GM18511 (cell line): ENCODE measurements at regions not wholly inside any gene's neighbourhood (a gene's known extent, or its start where the extent isn't known, plus 50 kb on each side); places are given as distances from the start of the nearest gene placed in this dataset.

Source experiments
- ATAC-seq: cut with Tn5 transposase; IDR thresholded peaks from one replicate; pipeline ENCODE4 v1.9.1; 2021; ENCODE audit warnings: mild to moderate bottlenecking, moderate library complexity; ENCODE audit not compliant: unreplicated experiment

DNA sequence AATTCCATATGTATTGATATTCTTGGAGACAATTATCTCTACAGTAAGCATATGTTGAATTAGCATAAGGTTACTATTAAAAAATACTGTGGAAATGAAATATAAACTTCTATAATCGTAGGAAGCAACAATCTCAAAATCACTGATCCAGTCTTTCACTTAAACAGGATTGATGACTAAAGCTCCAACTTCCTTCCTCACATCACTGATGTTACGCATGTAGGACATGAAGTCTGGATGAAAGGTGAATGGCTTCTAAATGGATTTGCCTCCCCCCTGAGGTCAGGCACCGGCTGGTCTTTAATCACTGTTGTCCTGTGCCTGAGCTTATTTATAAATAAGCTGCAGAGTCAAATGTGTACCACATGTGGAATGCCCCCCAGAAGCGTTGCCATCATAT lies 157.1 kb upstream of the NFIB start:
- no peak for ATAC-seq

DNA sequence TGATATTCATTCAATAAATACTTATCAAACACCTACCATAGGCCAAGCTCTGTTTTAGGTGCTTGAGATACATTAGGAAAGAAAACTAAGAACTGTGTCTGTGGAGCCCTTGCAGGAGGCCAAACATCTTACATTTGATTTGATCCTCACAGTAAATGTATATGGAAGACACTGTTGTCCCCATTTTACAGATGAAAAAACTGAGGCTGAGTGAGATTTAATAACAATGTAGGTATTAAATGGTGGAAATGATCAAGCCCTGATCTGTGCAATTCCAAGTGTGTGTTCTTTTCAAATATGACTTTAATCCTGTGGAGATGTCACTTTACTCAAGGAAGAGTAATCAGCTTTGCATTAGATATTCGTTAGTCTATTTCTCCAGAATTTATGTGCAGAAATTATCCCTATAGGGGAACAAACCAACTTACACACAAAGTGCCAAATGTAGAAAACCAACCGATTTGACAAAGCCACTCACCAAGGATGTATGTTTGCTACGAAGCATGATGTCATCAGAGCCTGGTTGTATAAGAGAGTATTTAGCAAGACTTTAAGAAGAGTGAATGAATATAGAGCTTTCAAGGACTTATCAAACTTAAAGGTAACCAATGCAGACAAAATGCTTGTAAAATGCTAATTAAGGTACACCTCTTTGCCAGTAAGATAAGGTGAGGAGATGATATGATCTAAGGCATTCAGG lies 153.9 kb upstream of the NFIB start:
- no peak for ATAC-seq

DNA sequence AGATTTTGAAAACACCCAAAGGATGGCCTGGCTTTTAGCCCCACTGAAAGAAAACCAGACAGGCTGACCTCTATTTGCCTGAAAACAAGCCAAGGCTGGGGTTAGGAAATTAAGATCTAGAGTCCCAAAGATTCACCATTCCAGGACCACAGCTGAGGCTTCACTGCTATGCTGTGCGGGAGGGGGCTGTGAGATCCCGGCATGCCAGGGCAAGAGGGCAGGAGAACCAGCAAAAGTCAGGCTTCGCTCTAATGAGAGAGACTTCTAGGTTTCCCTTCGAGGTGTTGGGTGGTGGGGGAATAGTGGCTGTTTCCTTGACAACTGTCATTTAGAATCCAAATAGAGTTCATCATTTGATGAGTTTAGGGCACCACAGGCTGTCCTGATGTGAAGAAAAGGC lies 152.9 kb upstream of the NFIB start:
- no peak for ATAC-seq

DNA sequence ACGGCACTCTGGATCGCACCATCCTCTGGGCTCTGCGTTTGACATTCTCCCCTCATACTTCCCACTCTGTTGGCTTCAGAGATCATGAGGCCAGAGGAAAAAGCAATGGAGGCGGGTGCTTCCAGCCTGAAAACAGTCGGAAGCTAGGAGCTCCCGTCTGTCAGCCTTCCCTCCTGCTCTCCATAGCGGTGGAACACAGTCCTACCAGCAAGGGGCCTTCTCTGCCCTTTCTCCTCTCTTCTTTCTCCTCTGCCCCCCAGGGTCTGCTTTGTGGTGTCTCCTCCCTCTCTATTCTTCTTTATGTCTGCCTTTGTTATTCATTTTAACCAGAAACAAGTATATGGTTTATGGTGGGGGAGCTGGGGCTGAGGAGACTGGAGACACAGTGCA lies 152.5 kb upstream of the NFIB start:
- ATAC-seq, result no peak

DNA sequence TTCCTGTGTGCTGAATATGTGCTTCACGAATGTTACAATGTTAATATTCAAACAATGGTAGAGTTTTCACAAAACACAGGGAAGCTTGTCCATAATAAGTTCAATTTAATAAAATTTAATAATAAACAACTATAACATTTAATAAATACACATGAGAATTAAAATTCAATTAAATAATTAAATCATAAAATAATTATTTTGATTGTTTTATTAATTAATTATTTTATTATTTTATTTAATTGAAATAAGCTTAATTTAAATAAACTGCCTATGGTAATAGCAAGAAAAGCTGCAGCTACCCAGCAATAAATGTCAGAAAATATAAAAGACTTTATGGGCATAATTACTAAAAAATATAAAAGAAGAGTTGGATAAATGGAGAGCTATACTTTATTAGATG lies 149.0 kb upstream of the NFIB start:
- ATAC-seq, result no peak

DNA sequence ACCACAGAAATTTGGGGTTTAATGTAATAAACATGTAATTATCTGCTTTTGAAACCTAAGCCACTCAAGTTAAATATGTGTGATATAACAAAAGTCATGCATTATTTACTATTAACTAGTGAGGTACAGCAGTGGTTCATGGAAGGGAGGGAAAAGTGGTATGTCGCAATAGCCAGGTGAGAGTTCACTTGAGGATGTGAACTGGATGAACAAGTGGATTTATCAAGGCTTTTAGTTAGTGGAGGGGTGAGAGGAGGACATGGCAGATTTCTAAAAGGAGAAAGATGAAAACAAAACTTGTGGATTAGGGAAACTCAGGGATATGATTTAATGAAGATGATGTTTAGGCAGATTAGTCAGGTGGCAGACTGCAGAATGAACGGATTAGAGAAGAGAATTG lies 141.3 kb upstream of the NFIB start:
- no peak for ATAC-seq

DNA sequence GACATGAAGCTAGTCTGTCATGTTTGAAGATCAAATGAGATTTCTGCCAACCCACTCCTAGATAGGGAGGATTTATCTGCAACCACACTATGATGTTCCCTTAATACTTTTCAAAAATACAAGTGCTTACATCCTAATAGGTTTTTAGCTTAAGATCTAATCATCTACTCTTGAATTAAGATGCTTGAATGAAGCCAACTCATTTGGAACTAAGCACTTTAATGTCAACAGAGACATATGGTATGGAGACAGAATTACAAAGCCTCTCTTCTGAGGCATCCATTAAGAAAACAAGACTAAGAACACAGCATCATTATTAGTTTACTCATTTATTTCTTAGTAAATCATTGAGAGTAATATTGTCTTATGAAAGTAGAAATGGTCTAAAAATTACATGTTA lies 139.3 kb upstream of the NFIB start:
- ATAC-seq, result no peak

DNA sequence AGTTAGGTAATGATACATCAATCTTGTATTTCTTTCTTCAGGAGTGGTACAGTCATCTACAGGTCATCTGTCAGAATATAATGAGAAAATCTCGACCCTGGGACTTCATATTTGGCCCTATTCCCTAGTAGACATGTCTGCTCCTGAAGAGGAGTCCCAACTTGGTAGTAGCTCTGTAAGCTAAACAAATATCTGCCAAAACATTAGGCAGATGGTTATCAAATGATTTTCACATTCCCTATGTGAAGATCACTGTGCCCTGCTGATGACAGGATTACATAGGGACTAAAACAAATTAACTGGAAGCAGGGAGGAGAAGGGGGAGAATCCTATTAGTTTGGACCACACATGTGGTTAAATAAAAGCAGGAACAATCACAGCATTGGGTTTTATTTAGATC lies 138.6 kb upstream of the NFIB start:
- no peak for ATAC-seq

DNA sequence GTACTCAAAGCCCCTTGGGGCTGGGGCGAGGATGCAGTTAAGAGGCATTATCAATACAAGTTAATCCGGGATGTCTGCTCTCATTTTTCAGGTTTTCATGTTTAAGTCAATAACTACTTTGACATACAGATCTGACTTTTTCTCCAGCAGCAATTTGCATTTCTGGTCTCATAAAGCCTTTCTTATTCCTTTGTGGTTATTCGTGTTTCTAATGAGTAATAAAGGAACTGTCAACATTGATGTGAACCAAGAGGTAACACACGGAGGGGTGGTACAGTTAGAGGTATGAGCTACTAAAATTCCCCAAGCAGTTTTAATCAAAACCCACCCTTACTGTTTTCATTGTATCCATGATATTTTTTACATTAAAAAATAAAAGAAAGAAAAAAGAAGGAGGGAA lies 138.0 kb upstream of the NFIB start:
- peak; percentile 95 for ATAC-seq

DNA sequence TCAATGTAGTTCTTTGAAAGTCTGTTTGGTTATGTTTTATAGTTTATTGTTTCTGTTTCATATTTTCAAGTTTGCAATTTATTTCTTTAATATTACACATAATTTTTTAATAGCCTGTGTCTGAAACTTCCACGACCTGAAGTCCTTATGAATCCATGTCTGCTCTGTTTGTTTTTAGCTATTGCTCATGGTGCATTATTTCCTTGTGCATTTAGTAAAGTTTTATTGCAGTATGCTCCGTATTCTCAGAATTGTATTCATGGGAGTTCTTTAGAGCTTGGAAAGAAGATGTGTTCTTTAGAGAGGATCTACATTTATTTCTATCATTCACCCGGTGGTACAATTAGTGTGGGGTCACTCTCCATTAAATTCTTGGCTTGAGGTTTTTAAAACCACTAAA lies 133.2 kb upstream of the NFIB start:
- no peak for ATAC-seq

DNA sequence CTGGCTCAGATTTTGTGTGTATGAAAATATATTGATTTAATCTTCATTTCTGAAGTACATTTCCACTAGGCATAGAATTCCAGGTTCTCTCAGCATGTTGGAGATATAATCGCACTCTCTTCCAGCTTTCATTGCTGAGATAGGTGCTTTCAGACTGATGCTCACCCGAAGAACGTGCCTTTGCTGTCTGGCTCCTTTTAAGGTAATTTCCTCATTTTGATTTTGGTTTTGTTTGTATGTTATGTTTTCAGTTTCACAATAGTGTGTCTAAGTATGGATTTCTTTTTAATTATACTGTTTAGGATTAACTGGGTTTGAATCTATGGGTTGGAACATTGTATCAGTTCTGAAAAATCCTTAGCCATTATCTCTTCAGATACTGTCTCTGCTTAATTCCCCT lies 132.0 kb upstream of the NFIB start:
- ATAC-seq, result no peak

DNA sequence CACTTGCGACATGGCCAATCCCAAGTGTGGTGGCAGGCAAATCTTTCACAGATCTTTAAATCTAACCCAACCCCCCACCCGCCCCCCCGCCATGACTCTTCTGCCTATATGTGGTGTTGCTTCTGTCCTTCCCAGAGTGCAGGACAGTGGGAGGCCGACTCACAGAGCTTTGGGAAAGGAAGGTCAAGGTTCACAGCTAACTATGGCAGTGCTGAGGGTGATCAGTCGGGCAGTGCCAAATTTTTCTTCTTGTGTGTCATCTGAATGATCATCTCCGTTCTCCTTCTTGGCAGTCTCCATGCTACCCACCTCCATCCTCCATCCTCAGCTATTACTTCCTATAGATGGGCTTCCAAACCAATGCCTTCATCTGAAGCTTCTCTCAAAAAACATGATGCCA lies 129.0 kb upstream of the NFIB start:
- no peak for ATAC-seq

DNA sequence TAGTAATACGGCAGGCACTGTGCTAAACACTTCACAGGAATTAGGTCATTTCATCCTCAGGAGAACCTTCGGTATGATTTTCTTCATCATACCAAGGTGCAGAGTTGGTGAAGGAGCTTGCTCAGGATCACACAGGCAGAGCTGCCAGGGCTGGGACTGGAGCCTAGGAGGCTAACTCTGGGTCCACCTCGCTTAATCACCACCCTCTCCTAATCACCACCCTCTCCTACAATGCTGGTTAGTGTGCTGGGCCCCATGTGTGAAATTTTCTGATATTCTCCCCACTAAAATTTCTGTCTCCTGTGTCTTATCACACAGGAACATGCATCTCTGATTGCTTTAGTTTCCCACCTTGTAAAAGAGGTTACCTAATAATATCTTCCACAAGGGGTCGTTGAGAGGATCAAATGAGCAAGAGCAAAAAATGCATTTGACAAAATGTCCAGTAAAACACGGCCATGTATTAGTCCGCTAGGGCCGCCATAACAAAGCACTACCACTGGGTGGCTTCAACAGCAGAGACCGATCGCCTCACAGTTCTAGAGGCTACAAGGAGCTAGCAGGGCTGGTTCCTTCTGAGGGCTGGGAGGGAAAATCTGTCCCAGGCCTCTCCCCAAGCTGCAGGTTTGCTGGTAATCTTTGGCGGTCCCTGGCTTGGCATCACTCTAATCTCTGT lies 128.2 kb upstream of the NFIB start:
- ATAC-seq, result no peak

DNA sequence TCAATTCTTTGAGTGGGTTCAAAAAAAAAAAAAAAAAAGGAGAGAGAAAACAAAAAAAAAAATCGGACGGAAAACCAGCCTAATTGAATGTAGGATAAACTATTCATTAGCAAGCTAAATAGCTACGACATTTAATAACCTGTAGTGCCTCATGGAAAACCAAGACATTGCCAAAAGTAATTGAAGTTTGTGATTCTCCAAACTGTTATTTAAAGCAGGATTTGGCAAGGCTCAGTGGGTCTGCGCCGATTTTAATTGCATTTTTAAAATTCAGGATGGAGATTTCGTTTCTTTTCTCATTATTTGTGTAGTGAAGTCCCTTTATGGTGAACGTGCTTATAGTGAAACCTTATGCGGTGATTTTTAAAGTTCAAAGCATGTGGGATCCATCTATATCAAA lies 127.2 kb upstream of the NFIB start:
- no peak for ATAC-seq

DNA sequence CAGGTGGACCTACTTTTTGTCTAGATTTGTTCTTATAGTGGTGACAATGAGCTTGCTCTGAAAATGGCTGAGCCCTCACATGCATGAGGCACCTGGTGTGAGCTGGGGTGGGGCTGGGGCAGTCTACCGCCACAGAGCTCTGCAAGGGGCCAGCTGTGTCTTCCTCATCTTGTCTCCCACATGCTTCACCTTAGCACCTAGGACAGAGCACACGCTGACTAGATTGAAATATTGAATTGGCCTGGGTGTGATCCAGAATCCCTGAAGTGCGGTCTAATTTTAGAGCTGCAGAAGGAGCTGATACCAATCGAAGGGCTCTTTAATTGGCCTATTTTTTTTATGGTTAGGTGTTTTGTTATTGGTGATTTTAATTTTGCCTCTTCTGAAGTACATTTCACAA lies 126.1 kb upstream of the NFIB start:
- ATAC-seq, result no peak

DNA sequence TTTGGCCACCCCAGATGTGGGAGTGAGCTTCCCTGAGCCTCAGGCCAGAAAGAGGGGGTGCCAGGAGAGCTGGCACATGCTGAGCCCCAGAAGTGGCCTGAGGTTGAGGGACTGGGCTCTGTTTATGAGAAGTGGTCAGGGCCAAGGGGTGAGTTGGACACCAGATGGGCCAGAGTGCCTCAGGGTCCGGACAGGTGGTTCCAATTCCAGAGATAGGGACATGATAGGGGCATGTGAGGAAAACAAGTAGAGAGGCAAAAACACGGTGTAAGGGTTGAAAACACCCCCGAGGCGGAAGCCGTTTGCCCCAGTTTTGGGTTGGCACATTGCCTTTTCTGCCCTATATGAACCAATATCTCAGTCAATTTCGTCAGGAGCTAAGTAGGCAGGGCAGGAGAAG lies 125.6 kb upstream of the NFIB start:
- no peak for ATAC-seq

DNA sequence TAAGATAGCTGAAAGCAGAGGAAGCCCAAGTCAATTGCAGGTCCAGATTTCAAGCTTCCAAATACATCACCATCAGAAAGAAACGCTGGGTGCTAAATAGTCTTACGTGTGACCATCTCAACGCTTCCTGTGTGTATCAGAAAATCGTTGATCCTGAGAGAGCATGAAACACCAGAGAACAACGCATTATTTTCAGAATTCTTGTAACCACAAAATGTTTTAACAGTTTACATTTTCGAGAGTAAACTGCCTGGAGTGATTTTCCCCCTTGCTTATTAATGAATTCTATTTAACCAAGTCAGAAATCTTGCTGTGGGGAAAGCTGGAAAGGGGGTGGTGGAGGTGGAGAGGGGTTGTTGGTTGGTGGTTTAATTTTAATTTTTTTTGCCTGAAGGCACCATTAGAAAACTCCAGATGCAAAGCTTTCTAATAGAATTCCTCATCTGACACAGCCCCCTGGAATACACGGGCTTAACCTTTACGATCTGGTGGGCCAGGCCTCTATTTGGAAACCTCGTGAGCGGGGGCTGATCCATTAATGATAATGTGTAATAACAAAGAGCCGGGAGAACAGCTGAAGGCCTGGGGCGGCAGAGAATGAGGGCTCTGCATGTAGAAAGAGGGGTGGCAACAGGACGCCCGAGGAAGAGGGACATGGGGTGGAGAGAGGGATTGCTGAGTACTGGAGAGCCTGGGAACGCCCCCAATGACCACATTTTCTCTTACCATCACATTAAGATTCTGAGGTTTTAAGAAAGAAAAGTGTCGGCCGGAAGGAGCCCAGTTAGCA lies 124.5 kb upstream of the NFIB start:
- ATAC-seq, result no peak

DNA sequence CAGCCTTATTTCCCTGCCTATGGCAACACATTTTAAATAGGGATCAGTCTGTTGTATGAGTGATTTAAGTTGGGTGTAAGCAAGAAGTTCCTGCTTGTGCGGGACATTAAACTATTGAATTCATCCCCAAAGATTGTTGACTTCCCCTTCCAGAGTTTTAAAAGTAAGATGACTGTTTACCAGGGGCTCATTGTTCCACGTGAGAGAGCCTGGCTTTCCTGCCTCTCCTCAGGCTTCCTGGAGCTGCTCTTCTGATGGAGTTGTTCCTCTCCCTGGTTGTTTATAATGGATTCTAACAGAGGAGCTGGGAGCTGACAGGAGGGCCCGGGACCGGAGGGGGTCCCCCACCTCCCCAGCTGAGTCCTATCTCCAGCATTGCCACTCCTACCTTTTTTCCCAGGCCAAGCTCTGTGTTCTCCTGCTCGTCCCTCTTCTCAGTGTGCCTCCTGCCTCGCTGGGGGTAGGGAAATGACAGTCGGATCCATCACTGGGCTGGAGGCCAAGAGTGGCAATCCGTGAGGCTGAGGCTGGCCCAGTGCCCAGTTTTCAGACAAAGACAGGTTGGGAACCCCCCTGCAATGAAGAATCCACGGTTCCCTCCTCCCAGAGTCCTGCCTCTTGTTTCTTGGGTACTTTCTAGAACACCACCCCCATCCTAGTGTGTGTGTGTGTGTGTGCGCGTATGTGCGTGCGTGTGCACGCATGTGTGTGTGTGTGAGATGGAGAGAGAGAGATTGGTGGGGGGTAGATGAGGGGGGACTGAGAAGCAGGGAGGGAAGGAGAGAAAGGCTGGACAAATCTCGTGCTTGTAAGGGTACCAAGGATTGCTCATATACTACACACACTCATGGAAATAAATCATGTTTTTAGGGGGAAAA lies 123.7 kb upstream of the NFIB start:
- ATAC-seq, result no peak

DNA sequence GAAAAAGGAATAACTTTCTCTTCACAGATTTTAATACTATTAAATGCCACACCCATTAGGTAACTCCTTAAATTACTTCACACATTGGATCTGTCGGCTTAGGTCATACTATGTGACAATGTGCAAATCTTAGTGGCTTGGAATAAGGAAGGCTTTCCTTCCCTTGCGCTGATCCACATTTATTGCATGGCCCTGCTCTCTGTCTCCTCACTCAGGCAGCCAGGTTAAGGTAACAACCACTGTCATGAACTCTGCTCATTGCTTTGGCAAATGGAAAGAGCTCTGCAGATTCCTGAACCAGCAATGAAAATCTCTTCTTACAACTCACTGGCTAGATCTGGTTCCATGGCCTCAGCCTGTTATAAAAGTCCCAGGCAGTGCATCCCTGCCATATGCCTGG lies 121.9 kb upstream of the NFIB start:
- ATAC-seq, result no peak

DNA sequence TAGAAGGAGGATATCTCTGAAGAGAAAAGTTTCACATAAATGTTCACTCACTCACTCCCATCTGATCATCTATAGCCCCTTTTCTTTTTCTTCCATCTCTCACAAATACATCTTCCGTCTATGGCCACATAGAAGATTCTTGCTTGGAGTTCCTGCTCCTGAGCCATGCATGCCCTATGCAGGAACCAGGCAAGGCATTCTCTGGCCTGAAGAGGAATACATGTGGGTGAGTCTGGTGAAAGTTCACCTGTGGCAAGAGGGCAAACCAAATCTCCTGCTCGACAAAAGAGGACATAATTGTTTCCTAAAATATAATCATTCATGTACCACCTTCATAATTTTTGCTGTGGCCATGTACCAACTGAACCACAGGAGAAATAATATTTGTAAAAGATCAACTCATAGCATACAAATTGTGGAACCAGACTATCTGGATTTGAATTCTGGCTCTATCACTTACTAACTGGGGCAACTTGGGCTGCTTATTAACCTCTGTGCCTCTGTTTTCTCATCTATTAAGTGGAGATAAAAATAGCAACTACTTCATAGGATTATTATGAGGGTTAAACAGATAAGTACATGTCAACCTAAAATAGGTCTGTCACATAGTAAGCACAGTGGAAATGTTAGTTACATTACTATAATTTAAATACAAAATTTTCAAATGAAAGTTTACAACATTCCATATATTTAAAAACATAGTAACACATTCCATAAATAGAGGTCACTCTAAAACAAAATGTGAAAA lies 121.2 kb upstream of the NFIB start:
- no peak for ATAC-seq

DNA sequence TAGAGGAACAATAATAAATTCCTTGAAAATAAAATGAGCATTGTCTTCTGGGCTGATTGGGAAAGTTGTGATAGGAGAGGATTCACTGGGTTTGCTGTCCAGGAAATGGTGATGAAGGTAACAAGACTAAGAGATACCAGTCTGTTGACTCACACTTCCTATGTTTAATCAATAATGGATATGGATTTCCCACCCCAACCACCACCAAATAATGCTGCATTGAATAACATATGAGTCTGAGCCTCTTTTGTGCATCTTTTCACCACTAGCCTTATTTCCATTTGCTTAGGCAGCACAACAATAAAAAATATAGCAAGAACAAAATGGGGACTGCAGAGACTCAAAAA lies 120.2 kb upstream of the NFIB start:
- no peak for ATAC-seq
